HL-60 (cell line): ENCODE measurements at regions not wholly inside any gene's neighbourhood (a gene's known extent, or its start where the extent isn't known, plus 50 kb on each side); places are given as distances from the start of the nearest gene placed in this dataset.

Source experiments
- DNase-seq, 2 experiments: peaks; one replicate each; pipeline ENCODE4 v3.0.0-alpha.2; 2010 to 2020; ENCODE audit warnings: low read depth in 1 of 2, low spot score in 1 of 2
- H3K27ac ChIP-seq: fragments of 250-450 bp; sonication (Bioruptor Pico); replicated peaks from 2 replicates; pipeline ENCODE4 v1.5.1; 2020; ENCODE audit warnings: mild to moderate bottlenecking, moderate library complexity
- H3K27me3 ChIP-seq: fragments of 250-450 bp; sonication (Bioruptor Pico); 2 replicates; pipeline ENCODE4 v1.5.1; 2021; ENCODE audit warnings: mild to moderate bottlenecking, moderate library complexity; ENCODE audit not compliant: insufficient read depth, poor library complexity, severe bottlenecking
- H3K4me3 ChIP-seq: replicated peaks from 2 replicates; pipeline ENCODE4 v1.5.1; 2011; ENCODE audit warnings: mild to moderate bottlenecking, control low read depth, low read length; ENCODE audit not compliant: insufficient read depth
- GABPA ChIP-seq: IDR thresholded peaks from 2 replicates; pipeline ENCODE4 v1.6.1; 2012; ENCODE audit warnings: low read depth
- POLR2AphosphoS5 ChIP-seq: IDR thresholded peaks from 2 replicates; pipeline ENCODE4 v1.6.1; 2012; ENCODE audit warnings: low read depth
- SPI1 ChIP-seq: IDR thresholded peaks from 2 replicates; pipeline ENCODE4 v1.6.1; 2012; ENCODE audit warnings: low read depth, mild to moderate bottlenecking, borderline replicate concordance
- TF ChIP-seq, protein P1 (sequence below): IDR thresholded peaks from 2 replicates; pipeline ENCODE4 v1.6.1; 2012; ENCODE audit warnings: low read depth; ENCODE audit not compliant: insufficient replicate concordance
- TF ChIP-seq, protein P2 (sequence below): IDR thresholded peaks from one replicate; pipeline ENCODE4 v1.5.1; 2011; ENCODE audit warnings: low read length, control low read depth, inconsistent platforms; ENCODE audit not compliant: insufficient read depth

DNA sequence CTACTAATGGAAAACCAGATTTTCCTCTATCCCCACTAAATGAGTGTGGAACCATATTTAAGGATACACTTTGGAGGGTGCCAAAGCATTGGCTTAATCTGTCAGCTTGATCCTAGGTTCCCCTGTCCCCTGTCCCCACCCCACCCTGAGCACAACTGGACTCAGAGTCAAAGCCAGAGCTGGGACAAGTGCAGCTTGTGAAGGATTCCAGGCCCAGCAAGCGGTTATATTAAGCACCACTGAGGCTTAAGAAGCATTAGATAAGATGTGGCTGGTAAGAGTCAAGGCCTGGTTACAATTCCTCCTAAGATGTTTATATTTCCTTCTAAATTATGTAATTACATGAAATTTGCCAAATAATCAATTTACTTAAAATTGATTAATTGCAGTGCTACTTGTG is 350.0 kb upstream of the GATB start:
- TF ChIP-seq SPI1 = no peak
- H3K27me3 ChIP-seq = no peaks in the 10 kb centered on the region

DNA sequence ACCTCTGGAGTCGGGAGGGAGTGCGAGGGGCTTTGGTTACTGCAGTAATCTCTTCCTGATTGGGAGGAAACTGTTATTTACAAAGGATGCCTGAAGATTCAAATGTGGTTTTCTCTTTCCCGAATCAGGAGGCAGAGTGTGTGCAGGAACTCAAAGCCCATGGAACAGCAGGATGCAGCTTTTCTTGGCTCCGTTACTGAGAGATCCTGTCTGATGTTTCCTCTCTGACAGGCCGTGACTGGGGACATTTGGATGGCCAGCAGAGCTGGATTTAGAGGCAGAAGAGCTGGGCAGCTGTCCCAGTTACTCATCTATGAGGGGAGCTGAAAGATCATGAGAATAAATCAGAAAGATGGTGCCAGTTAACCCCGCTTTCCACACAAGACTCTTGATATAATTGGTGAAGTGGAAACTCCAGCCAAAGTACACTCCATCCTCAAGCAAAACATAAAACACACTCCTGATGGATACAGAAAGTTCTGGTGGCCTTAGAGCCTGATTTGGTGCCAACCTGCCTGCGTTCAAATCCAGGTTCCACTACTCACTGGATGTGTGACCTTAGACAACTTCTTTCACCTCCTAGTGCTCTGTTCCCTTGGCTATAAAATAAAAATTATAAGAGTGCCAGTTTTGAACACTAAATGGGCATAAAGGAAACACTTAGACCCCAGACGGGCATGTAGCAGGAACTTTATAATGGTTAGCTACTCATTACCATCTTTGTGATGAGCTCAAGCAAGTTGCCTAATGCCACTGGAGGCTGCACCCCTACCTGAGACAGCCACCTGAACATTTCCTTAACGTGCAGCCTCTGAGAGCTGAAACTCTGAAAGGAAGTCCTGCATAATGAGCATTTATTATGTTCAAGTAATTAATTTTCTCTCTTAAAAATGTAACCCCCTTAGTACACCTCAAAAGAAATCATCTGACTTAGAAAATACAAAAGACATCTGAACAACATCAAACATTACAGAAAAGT is 349.0 kb upstream of the GATB start:
- H3K4me3 ChIP-seq = no peak overlapping the region
- no peak for DNase-seq
- TF ChIP-seq, protein P1, sequence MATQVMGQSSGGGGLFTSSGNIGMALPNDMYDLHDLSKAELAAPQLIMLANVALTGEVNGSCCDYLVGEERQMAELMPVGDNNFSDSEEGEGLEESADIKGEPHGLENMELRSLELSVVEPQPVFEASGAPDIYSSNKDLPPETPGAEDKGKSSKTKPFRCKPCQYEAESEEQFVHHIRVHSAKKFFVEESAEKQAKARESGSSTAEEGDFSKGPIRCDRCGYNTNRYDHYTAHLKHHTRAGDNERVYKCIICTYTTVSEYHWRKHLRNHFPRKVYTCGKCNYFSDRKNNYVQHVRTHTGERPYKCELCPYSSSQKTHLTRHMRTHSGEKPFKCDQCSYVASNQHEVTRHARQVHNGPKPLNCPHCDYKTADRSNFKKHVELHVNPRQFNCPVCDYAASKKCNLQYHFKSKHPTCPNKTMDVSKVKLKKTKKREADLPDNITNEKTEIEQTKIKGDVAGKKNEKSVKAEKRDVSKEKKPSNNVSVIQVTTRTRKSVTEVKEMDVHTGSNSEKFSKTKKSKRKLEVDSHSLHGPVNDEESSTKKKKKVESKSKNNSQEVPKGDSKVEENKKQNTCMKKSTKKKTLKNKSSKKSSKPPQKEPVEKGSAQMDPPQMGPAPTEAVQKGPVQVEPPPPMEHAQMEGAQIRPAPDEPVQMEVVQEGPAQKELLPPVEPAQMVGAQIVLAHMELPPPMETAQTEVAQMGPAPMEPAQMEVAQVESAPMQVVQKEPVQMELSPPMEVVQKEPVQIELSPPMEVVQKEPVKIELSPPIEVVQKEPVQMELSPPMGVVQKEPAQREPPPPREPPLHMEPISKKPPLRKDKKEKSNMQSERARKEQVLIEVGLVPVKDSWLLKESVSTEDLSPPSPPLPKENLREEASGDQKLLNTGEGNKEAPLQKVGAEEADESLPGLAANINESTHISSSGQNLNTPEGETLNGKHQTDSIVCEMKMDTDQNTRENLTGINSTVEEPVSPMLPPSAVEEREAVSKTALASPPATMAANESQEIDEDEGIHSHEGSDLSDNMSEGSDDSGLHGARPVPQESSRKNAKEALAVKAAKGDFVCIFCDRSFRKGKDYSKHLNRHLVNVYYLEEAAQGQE = no peak
- TF ChIP-seq, protein P2, sequence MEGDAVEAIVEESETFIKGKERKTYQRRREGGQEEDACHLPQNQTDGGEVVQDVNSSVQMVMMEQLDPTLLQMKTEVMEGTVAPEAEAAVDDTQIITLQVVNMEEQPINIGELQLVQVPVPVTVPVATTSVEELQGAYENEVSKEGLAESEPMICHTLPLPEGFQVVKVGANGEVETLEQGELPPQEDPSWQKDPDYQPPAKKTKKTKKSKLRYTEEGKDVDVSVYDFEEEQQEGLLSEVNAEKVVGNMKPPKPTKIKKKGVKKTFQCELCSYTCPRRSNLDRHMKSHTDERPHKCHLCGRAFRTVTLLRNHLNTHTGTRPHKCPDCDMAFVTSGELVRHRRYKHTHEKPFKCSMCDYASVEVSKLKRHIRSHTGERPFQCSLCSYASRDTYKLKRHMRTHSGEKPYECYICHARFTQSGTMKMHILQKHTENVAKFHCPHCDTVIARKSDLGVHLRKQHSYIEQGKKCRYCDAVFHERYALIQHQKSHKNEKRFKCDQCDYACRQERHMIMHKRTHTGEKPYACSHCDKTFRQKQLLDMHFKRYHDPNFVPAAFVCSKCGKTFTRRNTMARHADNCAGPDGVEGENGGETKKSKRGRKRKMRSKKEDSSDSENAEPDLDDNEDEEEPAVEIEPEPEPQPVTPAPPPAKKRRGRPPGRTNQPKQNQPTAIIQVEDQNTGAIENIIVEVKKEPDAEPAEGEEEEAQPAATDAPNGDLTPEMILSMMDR = no peak
- H3K27me3 ChIP-seq = no peaks in the 10 kb centered on the region
- H3K27ac ChIP-seq = no peak overlapping the region

More for the DNA sequence above, 350.0 kb upstream of the GATB start:
- Histone ChIP-seq H3K27ac (no peak overlapping the region), H3K4me3 (no peak overlapping the region)
- no peak for DNase-seq

DNA sequence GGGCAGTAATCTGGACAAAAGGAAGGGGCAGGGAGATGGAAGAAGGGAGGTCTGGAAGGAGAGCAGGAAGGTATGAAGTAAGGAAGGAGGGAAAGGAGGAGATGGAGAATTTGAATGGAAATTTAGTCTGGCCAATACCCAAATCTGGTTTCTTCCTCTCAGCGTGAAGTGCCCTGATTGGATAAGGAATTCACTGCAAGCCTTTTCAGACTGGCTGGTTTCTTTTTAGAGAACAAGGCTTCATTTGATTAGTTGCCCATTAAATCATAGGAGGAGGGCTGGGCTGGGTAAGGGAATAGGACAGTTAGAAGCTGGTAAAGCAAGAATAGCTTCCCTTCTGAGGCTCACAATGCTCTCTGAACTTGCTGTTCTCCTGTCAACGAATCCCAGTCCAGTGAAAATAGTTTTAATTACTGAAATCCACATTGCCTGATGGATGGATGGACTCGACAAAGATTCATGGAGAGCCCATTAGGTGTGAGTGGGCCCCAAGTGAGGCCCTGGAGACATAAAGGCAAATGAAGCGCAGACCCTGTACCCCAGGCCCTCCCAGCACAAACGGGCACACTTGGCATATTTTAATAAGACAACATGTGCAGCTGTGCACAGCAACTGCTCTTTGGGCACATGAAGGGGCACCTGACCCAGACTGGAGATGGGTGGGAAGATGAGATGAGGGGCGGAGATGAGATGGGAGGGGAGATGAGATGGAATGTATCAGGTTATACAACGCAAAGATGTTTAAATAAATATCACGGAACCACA is 347.1 kb upstream of the GATB start:
- TF ChIP-seq POLR2AphosphoS5 (no peak), GABPA (no peak)
- Histone ChIP-seq H3K27ac (no peak overlapping the region), H3K4me3 (no peak overlapping the region), H3K27me3 (no peaks in the 10 kb centered on the region)
- DNase-seq = no peak

DNA sequence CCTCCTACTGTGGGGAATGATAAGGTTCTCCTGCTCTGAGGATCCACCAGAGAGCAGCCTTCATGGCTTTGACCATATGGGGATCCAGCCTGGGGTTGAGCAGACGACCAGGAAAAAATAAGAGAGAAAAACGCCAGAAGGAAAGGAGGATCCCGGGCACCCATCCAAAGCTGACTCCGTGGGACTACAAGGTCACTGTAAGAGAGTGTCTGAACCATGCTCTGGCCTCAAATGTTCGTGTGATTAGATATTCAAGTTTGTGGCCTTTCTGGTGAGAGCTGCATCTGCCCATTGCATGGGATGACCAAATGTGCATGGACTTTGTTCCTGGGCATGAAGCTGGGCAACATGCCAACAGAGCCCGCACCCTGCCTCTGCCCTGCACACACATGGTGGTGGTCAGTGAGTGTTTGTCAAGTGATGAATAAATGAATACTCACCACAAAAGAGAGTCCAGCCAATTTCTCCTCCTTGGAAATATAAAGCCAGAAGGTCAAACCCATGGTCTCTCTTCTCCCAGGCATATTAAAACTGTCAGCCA is 346.0 kb upstream of the GATB start:
- DNase-seq = no peak
- TF ChIP-seq, protein P1 = no peak
- TF ChIP-seq, protein P2 = no peak
- no peak for TF ChIP-seq GABPA
- TF ChIP-seq POLR2AphosphoS5 = no peak
- no peak for TF ChIP-seq SPI1
- Histone ChIP-seq H3K27ac (no peak overlapping the region), H3K4me3 (no peak overlapping the region), H3K27me3 (no peaks in the 10 kb centered on the region)
